ENCODE measurements at regions not wholly inside any gene's neighbourhood (a gene's known extent, or its start where the extent isn't known, plus 50 kb on each side); places are given as distances from the start of the nearest gene placed in this dataset.
"Not testable (repeated sequence)": the region's sequence is repeated elsewhere in the genome, so short reads cannot be mapped to it uniquely, and the experiment has no call there.

GRCh38 chr1:53395671-53396215, 63.5 kb upstream of the DMRTB1 start:
- DNase-seq (no peak), ATAC-seq (no peak)
- no peaks in the 10 kb centered on the region for H3K4me1 ChIP-seq (ENCODE audit: low read depth)
- no peaks in the 10 kb centered on the region for H3K9me3 ChIP-seq
- H3K36me3 ChIP-seq (ENCODE audit: low read depth), result no peaks in the 10 kb centered on the region
- intact Hi-C loops (cut with DNase I, micrococcal nuclease), result no loop called here
- no peak overlapping the region for H3K4me3 ChIP-seq
- no peak for TF ChIP-seq CTCF (IDR thresholded peaks at IDR 0.05)

- ATAC-seq, result no peak
- Histone ChIP-seq H3K4me1 (ENCODE audit: low read depth) (no peaks in the 10 kb centered on the region), H3K4me3 (no peak overlapping the region), H3K36me3 (ENCODE audit: low read depth) (no peaks in the 10 kb centered on the region), H3K9me3 (no peaks in the 10 kb centered on the region)
- intact Hi-C loops (cut with DNase I, micrococcal nuclease), result no loop called here
- no peak for TF ChIP-seq CTCF (IDR thresholded peaks at IDR 0.05)
- no peak for DNase-seq
Measured at GRCh38 chr1:53396573-53397268, 62.5 kb upstream of the DMRTB1 start.

- TF ChIP-seq CTCF (IDR thresholded peaks at IDR 0.05), result no peak
- H3K4me3 ChIP-seq, result no peak overlapping the region
- no peaks in the 10 kb centered on the region for H3K36me3 ChIP-seq (ENCODE audit: low read depth)
- ATAC-seq (no peak), DNase-seq (no peak)
- intact Hi-C loops (cut with DNase I, micrococcal nuclease), result no loop called here
- H3K4me1 ChIP-seq (ENCODE audit: low read depth), result no peaks in the 10 kb centered on the region
- H3K9me3 ChIP-seq, result no peaks in the 10 kb centered on the region
Measured at GRCh38 chr1:53398091-53398490, 61.1 kb upstream of the DMRTB1 start.

- intact Hi-C loops (cut with DNase I, micrococcal nuclease), result no loop called here
- DNase-seq (no peak), ATAC-seq (no peak)
- TF ChIP-seq CTCF (IDR thresholded peaks at IDR 0.05), result no peak
- Histone ChIP-seq H3K4me1 (ENCODE audit: low read depth) (no peaks in the 10 kb centered on the region), H3K9me3 (no peaks in the 10 kb centered on the region), H3K4me3 (no peak overlapping the region), H3K36me3 (ENCODE audit: low read depth) (no peaks in the 10 kb centered on the region)
Measured at GRCh38 chr1:53398576-53399365, 60.4 kb upstream of the DMRTB1 start.

- H3K4me1 ChIP-seq (ENCODE audit: low read depth); H3K36me3 ChIP-seq (ENCODE audit: low read depth); DNase-seq; H3K9me3 ChIP-seq; H3K4me3 ChIP-seq; ATAC-seq; intact Hi-C loops (cut with DNase I, micrococcal nuclease): not testable (repeated sequence)
Measured at GRCh38 chr1:53399370-53400133, 59.6 kb upstream of the DMRTB1 start.
